IPS DF 19.7 (cell line): ENCODE measurements at regions not wholly inside any gene's neighbourhood (a gene's known extent, or its start where the extent isn't known, plus 50 kb on each side); places are given as distances from the start of the nearest gene placed in this dataset.

Source experiments
- DNase-seq: peaks from one replicate; pipeline ENCODE4 v3.0.0-alpha.2; 2013; ENCODE audit warnings: low read depth, low spot score

GRCh38 chrX:43573441-43574015 lies 82.6 kb upstream of the MAOA start:
- no peak for DNase-seq

- DNase-seq: no peak
These were observed 75.5 kb upstream of the MAOA start for GRCh38 chrX:43580621-43581020.

GRCh38 chrX:43581167-43581566 lies 74.9 kb upstream of the MAOA start:
- DNase-seq: no peak

- no peak for DNase-seq
These were observed 74.1 kb upstream of the MAOA start for GRCh38 chrX:43581888-43582539.

- no peak for DNase-seq
These were observed 73.6 kb upstream of the MAOA start for GRCh38 chrX:43582540-43582913.

GRCh38 chrX:43585922-43586321 lies 70.2 kb upstream of the MAOA start:
- DNase-seq: no peak

- DNase-seq: no peak
These were observed 69.3 kb upstream of the MAOA start for GRCh38 chrX:43586830-43587229.

- no peak for DNase-seq
These were observed 66.4 kb upstream of the MAOA start for GRCh38 chrX:43589735-43590134.

- DNase-seq: no peak
These were observed 65.9 kb upstream of the MAOA start for GRCh38 chrX:43590150-43590549.

- no peak for DNase-seq
These were observed 63.5 kb upstream of the MAOA start for GRCh38 chrX:43592597-43592996.

- DNase-seq: no peak
These were observed 60.2 kb upstream of the MAOA start for GRCh38 chrX:43595931-43596330.

- DNase-seq: no peak
These were observed 51.3 kb upstream of the MAOA start for GRCh38 chrX:43604753-43605152.

- no peak for DNase-seq
These were observed 50.7 kb upstream of the MAOA start for GRCh38 chrX:43605351-43605750.
